ENCODE measurements at regions not wholly inside any gene's neighbourhood (a gene's known extent, or its start where the extent isn't known, plus 50 kb on each side); places are given as distances from the start of the nearest gene placed in this dataset.

DNA sequence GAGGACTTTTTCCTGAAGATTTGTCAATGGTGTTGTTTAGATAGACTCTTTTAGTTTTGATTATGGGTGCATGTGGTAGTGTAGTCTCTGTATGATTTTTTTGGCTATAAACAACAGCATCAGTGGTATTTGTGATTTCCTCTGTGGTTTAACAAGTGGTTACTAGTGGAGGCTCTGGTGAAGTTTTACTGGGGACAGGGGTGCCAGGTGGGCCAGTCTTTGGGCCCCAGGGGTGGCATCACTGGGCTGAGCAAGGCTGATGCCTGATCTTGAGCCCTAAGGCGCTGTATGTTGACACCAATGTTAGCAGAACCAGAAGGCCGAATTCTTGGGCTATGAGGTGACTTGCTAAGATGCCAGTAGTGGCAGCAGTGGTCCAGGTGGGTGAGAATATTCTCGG, 811.4 kb downstream of the DACH1 start:
- peaks cover 7% of the 10 kb centered on the region for H3K36me3 ChIP-seq (replicated peaks; ENCODE audit: low read depth, low read length)
- H3K4me3 ChIP-seq (ENCODE audit: low read length): no peak overlapping the region
- H3K4me2 ChIP-seq (ENCODE audit: low read length): no peak overlapping the region
- H3K9ac ChIP-seq (ENCODE audit: low read length): no peak overlapping the region
- H3K9me3 ChIP-seq (ENCODE audit: insufficient read depth, low read length): peaks cover 12% of the 10 kb centered on the region
- TF ChIP-seq, protein P1, sequence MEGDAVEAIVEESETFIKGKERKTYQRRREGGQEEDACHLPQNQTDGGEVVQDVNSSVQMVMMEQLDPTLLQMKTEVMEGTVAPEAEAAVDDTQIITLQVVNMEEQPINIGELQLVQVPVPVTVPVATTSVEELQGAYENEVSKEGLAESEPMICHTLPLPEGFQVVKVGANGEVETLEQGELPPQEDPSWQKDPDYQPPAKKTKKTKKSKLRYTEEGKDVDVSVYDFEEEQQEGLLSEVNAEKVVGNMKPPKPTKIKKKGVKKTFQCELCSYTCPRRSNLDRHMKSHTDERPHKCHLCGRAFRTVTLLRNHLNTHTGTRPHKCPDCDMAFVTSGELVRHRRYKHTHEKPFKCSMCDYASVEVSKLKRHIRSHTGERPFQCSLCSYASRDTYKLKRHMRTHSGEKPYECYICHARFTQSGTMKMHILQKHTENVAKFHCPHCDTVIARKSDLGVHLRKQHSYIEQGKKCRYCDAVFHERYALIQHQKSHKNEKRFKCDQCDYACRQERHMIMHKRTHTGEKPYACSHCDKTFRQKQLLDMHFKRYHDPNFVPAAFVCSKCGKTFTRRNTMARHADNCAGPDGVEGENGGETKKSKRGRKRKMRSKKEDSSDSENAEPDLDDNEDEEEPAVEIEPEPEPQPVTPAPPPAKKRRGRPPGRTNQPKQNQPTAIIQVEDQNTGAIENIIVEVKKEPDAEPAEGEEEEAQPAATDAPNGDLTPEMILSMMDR (IDR thresholded peaks at IDR 0.05; ENCODE audit: low read depth, low read length): no peak
- no peak for TF ChIP-seq EZH2phosphoT487 (IDR thresholded peaks at IDR 0.05; ENCODE audit: low read depth)
- no peaks in the 10 kb centered on the region for H3K79me2 ChIP-seq (ENCODE audit: low read length)
- H3K4me1 ChIP-seq (ENCODE audit: low read length): no peaks in the 10 kb centered on the region
- H2AFZ ChIP-seq (ENCODE audit: low read depth, low read length): no peak overlapping the region
- H3K27me3 ChIP-seq (ENCODE audit: low read depth, low read length): no peaks in the 10 kb centered on the region
- no peak overlapping the region for H3K27ac ChIP-seq (ENCODE audit: low read length)
- H4K20me1 ChIP-seq (ENCODE audit: insufficient read depth, low read length): no peaks in the 10 kb centered on the region

DNA sequence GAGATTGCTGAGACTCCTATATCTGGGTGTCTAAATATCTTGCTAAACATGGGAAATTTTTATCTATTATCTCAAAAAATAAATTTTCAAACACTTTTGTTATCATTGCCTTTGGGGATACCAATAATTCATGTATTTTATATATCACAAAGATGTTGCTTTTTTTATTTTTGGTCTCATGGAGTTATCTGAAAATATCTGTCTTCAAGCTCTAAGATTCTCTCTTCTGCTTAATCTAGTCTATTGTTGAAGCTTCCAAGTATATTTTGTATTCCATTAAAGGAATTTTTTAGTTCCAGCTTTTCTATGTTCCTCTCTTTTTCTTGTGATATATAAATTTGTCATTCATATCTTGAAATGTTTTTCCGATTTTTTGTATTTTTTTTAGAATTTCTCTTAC, 812.0 kb downstream of the DACH1 start:
- TF ChIP-seq, protein P1 (IDR thresholded peaks at IDR 0.05; ENCODE audit: low read depth, low read length): no peak
- no peak for TF ChIP-seq EZH2phosphoT487 (IDR thresholded peaks at IDR 0.05; ENCODE audit: low read depth)
- Histone ChIP-seq H4K20me1 (ENCODE audit: insufficient read depth, low read length) (no peaks in the 10 kb centered on the region), H3K4me2 (ENCODE audit: low read length) (no peak overlapping the region), H3K9me3 (ENCODE audit: insufficient read depth, low read length) (peaks cover 12% of the 10 kb centered on the region), H3K27me3 (ENCODE audit: low read depth, low read length) (no peaks in the 10 kb centered on the region), H3K9ac (ENCODE audit: low read length) (no peak overlapping the region), H3K27ac (ENCODE audit: low read length) (no peak overlapping the region), H3K79me2 (ENCODE audit: low read length) (no peaks in the 10 kb centered on the region), H3K36me3 (replicated peaks; ENCODE audit: low read depth, low read length) (peaks cover 7% of the 10 kb centered on the region), H2AFZ (ENCODE audit: low read depth, low read length) (no peak overlapping the region), H3K4me1 (ENCODE audit: low read length) (no peaks in the 10 kb centered on the region), H3K4me3 (ENCODE audit: low read length) (no peak overlapping the region)

DNA sequence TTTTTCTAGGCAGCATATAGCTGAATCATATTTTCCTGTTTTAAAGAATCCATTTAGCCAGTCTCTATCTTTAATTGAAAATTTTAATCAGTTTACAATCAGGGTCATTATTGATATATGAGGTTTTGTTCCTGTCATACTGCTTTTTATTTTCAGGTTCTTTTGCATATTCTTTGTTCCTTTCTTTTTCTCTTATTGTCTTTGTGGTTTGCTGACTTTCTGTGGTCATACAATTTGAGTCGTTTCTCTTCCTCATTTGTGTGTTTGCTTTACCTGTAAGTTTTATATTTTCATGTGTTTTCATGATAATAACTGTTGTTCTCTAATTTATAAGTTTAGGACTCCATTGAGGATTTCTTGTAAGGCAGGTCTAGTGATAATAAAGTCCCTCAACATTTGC, 812.6 kb downstream of the DACH1 start:
- H3K9me3 ChIP-seq (ENCODE audit: insufficient read depth, low read length): peaks cover 12% of the 10 kb centered on the region
- H4K20me1 ChIP-seq (ENCODE audit: insufficient read depth, low read length): no peaks in the 10 kb centered on the region
- H3K36me3 ChIP-seq (replicated peaks; ENCODE audit: low read depth, low read length): peaks cover 7% of the 10 kb centered on the region
- no peak overlapping the region for H3K27ac ChIP-seq (ENCODE audit: low read length)
- no peak overlapping the region for H3K4me2 ChIP-seq (ENCODE audit: low read length)
- no peak overlapping the region for H2AFZ ChIP-seq (ENCODE audit: low read depth, low read length)
- H3K4me3 ChIP-seq (ENCODE audit: low read length): no peak overlapping the region
- no peaks in the 10 kb centered on the region for H3K79me2 ChIP-seq (ENCODE audit: low read length)
- no peaks in the 10 kb centered on the region for H3K4me1 ChIP-seq (ENCODE audit: low read length)
- no peak overlapping the region for H3K9ac ChIP-seq (ENCODE audit: low read length)
- no peaks in the 10 kb centered on the region for H3K27me3 ChIP-seq (ENCODE audit: low read depth, low read length)
- no peak for TF ChIP-seq EZH2phosphoT487 (IDR thresholded peaks at IDR 0.05; ENCODE audit: low read depth)
- TF ChIP-seq, protein P1 (IDR thresholded peaks at IDR 0.05; ENCODE audit: low read depth, low read length): no peak

DNA sequence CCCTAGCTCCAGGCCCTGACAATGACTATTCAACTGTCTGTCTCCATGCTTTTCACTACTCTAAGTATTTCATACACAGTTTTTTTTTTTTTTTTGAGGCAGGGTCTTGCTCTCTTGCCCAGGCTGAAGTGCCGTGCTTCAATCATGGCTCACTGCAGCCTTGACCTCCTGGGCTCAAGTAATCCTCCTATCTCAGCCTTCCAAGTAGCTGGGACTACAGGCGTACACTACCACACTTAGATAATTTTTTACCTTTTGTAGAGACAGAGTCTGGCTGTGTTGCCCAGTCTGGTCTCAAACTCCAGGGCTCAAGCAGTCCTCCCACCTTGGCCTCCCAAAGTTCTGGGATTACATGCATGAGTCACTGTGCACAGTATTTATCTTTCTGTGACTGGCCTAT, 815.4 kb downstream of the DACH1 start:
- no peak for TF ChIP-seq EZH2phosphoT487 (IDR thresholded peaks at IDR 0.05; ENCODE audit: low read depth)
- TF ChIP-seq, protein P1 (IDR thresholded peaks at IDR 0.05; ENCODE audit: low read depth, low read length): no peak
- no peak overlapping the region for H3K27ac ChIP-seq (ENCODE audit: low read length)
- H3K4me3 ChIP-seq (ENCODE audit: low read length): no peak overlapping the region
- no peak overlapping the region for H2AFZ ChIP-seq (ENCODE audit: low read depth, low read length)
- H3K9ac ChIP-seq (ENCODE audit: low read length): no peak overlapping the region
- H3K36me3 ChIP-seq (replicated peaks; ENCODE audit: low read depth, low read length): peaks cover 7% of the 10 kb centered on the region
- no peaks in the 10 kb centered on the region for H3K79me2 ChIP-seq (ENCODE audit: low read length)
- peaks cover 12% of the 10 kb centered on the region for H3K9me3 ChIP-seq (ENCODE audit: insufficient read depth, low read length)
- no peaks in the 10 kb centered on the region for H3K27me3 ChIP-seq (ENCODE audit: low read depth, low read length)
- no peaks in the 10 kb centered on the region for H4K20me1 ChIP-seq (ENCODE audit: insufficient read depth, low read length)
- H3K4me2 ChIP-seq (ENCODE audit: low read length): no peak overlapping the region
- H3K4me1 ChIP-seq (ENCODE audit: low read length): no peaks in the 10 kb centered on the region

Measured in OCI-LY3 (cell line).